Caco-2 (cell line): ENCODE measurements at regions not wholly inside any gene's neighbourhood (a gene's known extent, or its start where the extent isn't known, plus 50 kb on each side); places are given as distances from the start of the nearest gene placed in this dataset.

ENCODE experiments used
- BruUV-seq: library from RNA; stranded (reverse); fragments of 400-500 nt; replicated peaks from 2 replicates; lab custom pipeline; 2021; lab: Mats Ljungman, UMichigan
- CTCF ChIA-PET: fragments of 300-600 bp; sonication (Branson Sonifier 250); formaldehyde crosslinking; loops from one replicate; lab custom pipeline; 2022; ENCODE audit warnings: antibody characterized with exemption; lab: Charles Lee
- POLR2A ChIA-PET: fragments of 300-600 bp; sonication (Branson Sonifier 250); formaldehyde crosslinking; loops from one replicate; lab custom pipeline; 2022; ENCODE audit warnings: antibody characterized with exemption; lab: Charles Lee
- DNase-seq, 2 experiments: peaks; one replicate each; pipeline versions ENCODE4 v3.0.0 to v3.0.0-alpha.2; 2020 to 2022
- H3K27me3 ChIP-seq: replicated peaks from 2 replicates; pipeline ENCODE4 v1.6.0; 2011; ENCODE audit warnings: low read length; ENCODE audit not compliant: control insufficient read depth, insufficient read depth
- H3K36me3 ChIP-seq: 2 replicates; pipeline ENCODE4 v1.5.1; 2011; ENCODE audit warnings: low read length; ENCODE audit not compliant: control insufficient read depth, insufficient read depth
- H3K4me1 ChIP-seq: fragments of 250-450 bp; sonication (Bioruptor Pico); 2 replicates; pipeline ENCODE4 v1.5.1; 2020; ENCODE audit warnings: mild to moderate bottlenecking
- H3K4me3 ChIP-seq: 2 replicates; pipeline ENCODE4 v1.5.1; 2011; ENCODE audit warnings: low read depth, mild to moderate bottlenecking, control low read depth, low read length
- H3K9me3 ChIP-seq: fragments of 250-450 bp; sonication (Bioruptor Pico); 2 replicates; pipeline ENCODE4 v1.5.1; 2020; ENCODE audit warnings: mild to moderate bottlenecking, moderate library complexity
- H3K27ac Mint-ChIP-seq: one replicate; pipeline ENCODE4 v1.8.0; 2022; ENCODE audit warnings: mixed read lengths; ENCODE audit not compliant: unreplicated experiment
- H3K27me3 Mint-ChIP-seq: one replicate; pipeline ENCODE4 v1.8.0; 2022; ENCODE audit warnings: mixed read lengths; ENCODE audit not compliant: insufficient read depth, unreplicated experiment
- H3K36me3 Mint-ChIP-seq: one replicate; pipeline ENCODE4 v1.8.0; 2022; ENCODE audit warnings: mild to moderate bottlenecking, mixed read lengths; ENCODE audit not compliant: insufficient read depth, unreplicated experiment
- H3K4me1 Mint-ChIP-seq: one replicate; pipeline ENCODE4 v1.8.0; 2022; ENCODE audit warnings: low read depth, mixed read lengths; ENCODE audit not compliant: unreplicated experiment
- H3K4me3 Mint-ChIP-seq: one replicate; pipeline ENCODE4 v1.8.0; 2022; ENCODE audit warnings: mild to moderate bottlenecking, moderate library complexity, mixed read lengths; ENCODE audit not compliant: unreplicated experiment
- H3K9me3 Mint-ChIP-seq: one replicate; pipeline ENCODE4 v1.8.0; 2022; ENCODE audit warnings: mixed read lengths; ENCODE audit not compliant: unreplicated experiment
- CTCF ChIP-seq, 2 experiments: fragments of 200-600 bp in 1 of 2; IDR thresholded peaks; 1 replicate in 1 of 2; 2 replicates in 1 of 2; pipeline versions ENCODE4 v1.5.1 to v1.8.0; 2011 to 2022; ENCODE audit warnings: antibody characterized with exemption in 1 of 2, control low read depth in 1 of 2, inconsistent platforms in 1 of 2, low read depth in 1 of 2, low read length in 1 of 2, mild to moderate bottlenecking in 1 of 2, moderate library complexity in 1 of 2; ENCODE audit not compliant: insufficient read depth in 1 of 2, severe bottlenecking in 1 of 2, unreplicated experiment in 1 of 2
- intact Hi-C: fragments of 100-400 bp; cut with micrococcal nuclease; formaldehyde crosslinking; loops from one replicate; pipeline ENCODE4 v1.10.0; 2022; ENCODE audit not compliant: unreplicated experiment

DNA sequence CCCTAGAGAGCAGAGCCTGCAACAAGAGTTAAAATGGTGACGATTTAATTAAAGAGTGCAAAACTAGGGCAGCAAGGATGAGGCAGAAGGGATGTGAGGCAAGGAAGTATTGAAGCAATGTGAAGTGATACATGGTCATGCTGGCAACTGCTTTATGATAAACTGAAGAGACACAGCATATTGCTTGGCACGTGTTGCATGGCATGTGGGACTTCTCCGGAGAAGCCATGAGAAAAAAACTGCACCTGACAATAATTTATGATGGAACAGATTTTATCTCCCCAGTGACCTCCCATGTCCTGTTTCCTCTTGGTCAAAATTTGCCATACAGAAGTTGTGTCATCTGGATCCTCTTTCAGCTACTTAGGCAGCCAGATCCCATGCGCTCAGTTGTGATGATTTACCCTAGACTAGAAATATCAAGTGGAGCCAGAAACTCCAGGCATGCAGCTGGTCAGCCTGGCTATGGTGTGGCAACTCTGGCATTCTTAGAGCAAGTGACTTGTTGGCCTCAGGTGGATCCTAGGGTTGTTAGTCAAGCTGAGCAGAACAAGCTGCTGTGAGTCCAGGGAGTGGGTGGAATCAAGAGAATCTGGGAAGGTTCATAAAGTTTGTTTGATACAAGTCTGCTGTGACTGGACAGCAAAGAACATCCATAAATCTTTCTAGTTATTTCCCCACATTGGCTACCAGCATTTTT lies 611.4 kb upstream of the USP24 start:
- no peak overlapping the region for H3K4me3 ChIP-seq
- H3K27ac Mint-ChIP-seq: no peak overlapping the region
- TF ChIP-seq CTCF (IDR thresholded peaks at IDR 0.05; ENCODE audit: insufficient read depth in 1 of 2, low read depth in 1 of 2, low read length in 1 of 2, severe bottlenecking in 1 of 2, unreplicated experiment in 1 of 2): no peak
- intact Hi-C loops: no loop called here
- no peaks in the 10 kb centered on the region for H3K27me3 Mint-ChIP-seq
- peaks cover 29% of the 10 kb centered on the region for H3K4me1 ChIP-seq
- H3K36me3 ChIP-seq: no peaks in the 10 kb centered on the region
- no peaks in the 10 kb centered on the region for H3K9me3 Mint-ChIP-seq
- no peaks in the 10 kb centered on the region for H3K36me3 Mint-ChIP-seq
- no TSS peak for BruUV-seq
- H3K4me3 Mint-ChIP-seq: no peak overlapping the region
- peaks cover 22% of the 10 kb centered on the region for H3K4me1 Mint-ChIP-seq
- ChIA-PET CTCF (no interaction called here), POLR2A (no interaction called here)
- no peaks in the 10 kb centered on the region for H3K27me3 ChIP-seq
- DNase-seq: no peak
- no peaks in the 10 kb centered on the region for H3K9me3 ChIP-seq

- no peaks in the 10 kb centered on the region for H3K36me3 Mint-ChIP-seq
Measured at GRCh38 chr1:55825461-55825860, 610.3 kb upstream of the USP24 start.

GRCh38 chr1:55824251-55824640 lies 609.1 kb upstream of the USP24 start:
- Mint-ChIP-seq H3K4me3 (no peak overlapping the region), H3K9me3 (no peaks in the 10 kb centered on the region), H3K4me1 (peaks cover 22% of the 10 kb centered on the region), H3K36me3 (no peaks in the 10 kb centered on the region), H3K27me3 (no peaks in the 10 kb centered on the region), H3K27ac (no peak overlapping the region)
- no peak for TF ChIP-seq CTCF (IDR thresholded peaks at IDR 0.05; ENCODE audit: insufficient read depth in 1 of 2, low read depth in 1 of 2, low read length in 1 of 2, severe bottlenecking in 1 of 2, unreplicated experiment in 1 of 2)
- BruUV-seq: no TSS peak
- no peak for DNase-seq
- intact Hi-C loops: no loop called here
- no peak overlapping the region for H3K4me3 ChIP-seq
- H3K4me1 ChIP-seq: peaks cover 29% of the 10 kb centered on the region
- ChIA-PET CTCF (no interaction called here), POLR2A (no interaction called here)
- H3K36me3 ChIP-seq: no peaks in the 10 kb centered on the region
- H3K27me3 ChIP-seq: no peaks in the 10 kb centered on the region
- no peaks in the 10 kb centered on the region for H3K9me3 ChIP-seq

More at GRCh38 chr1:55825461-55825860, 610.3 kb upstream of the USP24 start:
- Histone ChIP-seq H3K4me1 (peaks cover 29% of the 10 kb centered on the region), H3K27me3 (no peaks in the 10 kb centered on the region), H3K4me3 (no peak overlapping the region), H3K9me3 (no peaks in the 10 kb centered on the region), H3K36me3 (no peaks in the 10 kb centered on the region)
- BruUV-seq: no TSS peak
- no peak for DNase-seq
- ChIA-PET POLR2A (no interaction called here), CTCF (no interaction called here)
- no peak for TF ChIP-seq CTCF (IDR thresholded peaks at IDR 0.05; ENCODE audit: insufficient read depth in 1 of 2, low read depth in 1 of 2, low read length in 1 of 2, severe bottlenecking in 1 of 2, unreplicated experiment in 1 of 2)
- Mint-ChIP-seq H3K9me3 (no peaks in the 10 kb centered on the region), H3K4me3 (no peak overlapping the region), H3K4me1 (peaks cover 22% of the 10 kb centered on the region), H3K27me3 (no peaks in the 10 kb centered on the region), H3K27ac (no peak overlapping the region)
- intact Hi-C loops: no loop called here
